Smooth muscle cell (in vitro differentiated cells): ENCODE measurements at regions not wholly inside any gene's neighbourhood (a gene's known extent, or its start where the extent isn't known, plus 50 kb on each side); places are given as distances from the start of the nearest gene placed in this dataset.

Experiments used
- DNase-seq: peaks from one replicate; lab custom pipeline; 2025; ENCODE audit not compliant: unreplicated experiment; lab: John Stamatoyannopoulos, UW
- H2AFZ ChIP-seq: fragments of 200-600 bp; sonication (generic); 2 replicates; pipeline ENCODE4 v1.6.0; 2016; ENCODE audit warnings: antibody characterized with exemption, low read depth, mild to moderate bottlenecking
- H3F3A ChIP-seq: fragments of 200-600 bp; sonication (generic); 2 replicates; pipeline ENCODE4 v1.6.0; 2017; ENCODE audit warnings: antibody characterized with exemption, low read depth
- H3K27ac ChIP-seq: fragments of 200-600 bp; sonication (generic); 2 replicates; pipeline ENCODE4 v1.5.1; 2016; ENCODE audit warnings: low read depth, mild to moderate bottlenecking
- H3K27me3 ChIP-seq: fragments of 200-600 bp; sonication (generic); 2 replicates; pipeline ENCODE4 v1.6.1; 2016; ENCODE audit warnings: low read depth, mild to moderate bottlenecking
- H3K36me3 ChIP-seq: fragments of 200-600 bp; sonication (generic); 2 replicates; pipeline ENCODE4 v1.5.1; 2016; ENCODE audit warnings: low read depth
- H3K4me1 ChIP-seq: fragments of 200-600 bp; sonication (generic); 2 replicates; pipeline ENCODE4 v1.5.1; 2016; ENCODE audit warnings: low read depth
- H3K4me2 ChIP-seq: fragments of 200-600 bp; sonication (generic); 2 replicates; pipeline ENCODE4 v1.6.0; 2016; ENCODE audit warnings: mild to moderate bottlenecking
- H3K4me3 ChIP-seq: fragments of 200-600 bp; sonication (generic); 2 replicates; pipeline ENCODE4 v1.5.1; 2016; ENCODE audit warnings: mild to moderate bottlenecking
- H3K79me2 ChIP-seq: fragments of 200-600 bp; sonication (generic); 2 replicates; pipeline ENCODE4 v1.6.0; 2016; ENCODE audit warnings: low read depth, mild to moderate bottlenecking
- H3K9ac ChIP-seq: fragments of 200-600 bp; sonication (generic); 2 replicates; pipeline ENCODE4 v1.6.0; 2016; ENCODE audit warnings: low read depth
- H3K9me3 ChIP-seq: fragments of 200-600 bp; sonication (generic); replicated peaks from 2 replicates; pipeline ENCODE4 v1.5.1; 2016; ENCODE audit warnings: low read depth
- H4K20me1 ChIP-seq: fragments of 200-600 bp; sonication (generic); 2 replicates; pipeline ENCODE4 v1.6.0; 2016; ENCODE audit warnings: low read depth
- WGBS: methylation state at CpG from one replicate; pipeline ENCODE4 v1.1.7; 2016; ENCODE audit warnings: low lambda C conversion rate; 5-methylcytosine and 5-hydroxymethylcytosine counted together
- TF ChIP-seq, protein P1 (sequence below): fragments of 200-600 bp; sonication (generic); IDR thresholded peaks from 2 replicates; pipeline ENCODE4 v1.5.1; 2017; ENCODE audit warnings: borderline replicate concordance, mild to moderate bottlenecking, antibody characterized with exemption; ENCODE audit not compliant: insufficient read depth, poor library complexity, severe bottlenecking

DNA sequence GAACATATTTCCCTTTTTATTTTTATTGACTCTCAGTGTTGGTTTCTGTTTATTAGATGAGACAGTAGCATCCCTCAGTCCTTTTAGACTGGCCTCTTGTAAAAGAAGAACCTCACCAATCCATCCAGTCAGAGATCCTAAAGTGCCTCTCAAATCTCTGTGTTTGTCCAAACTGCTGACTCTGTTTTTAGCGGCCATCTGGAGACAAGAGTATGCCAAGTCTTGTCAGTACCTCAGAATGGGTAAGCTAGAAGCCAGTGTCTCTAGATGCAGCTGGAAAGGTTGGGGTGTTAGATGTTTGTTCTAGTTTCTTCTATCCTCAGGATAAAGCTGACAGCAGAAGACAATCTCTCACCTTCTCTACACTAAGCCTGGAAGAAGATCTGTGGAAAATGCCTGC is 537.7 kb upstream of the ZNF385D start:
- no peak overlapping the region for H2AFZ ChIP-seq
- H3K27ac ChIP-seq: no peak overlapping the region
- H3K4me2 ChIP-seq: no peak overlapping the region
- H3K9ac ChIP-seq: no peak overlapping the region
- 55% methylated on average over 1 of the region's 1 CpG for WGBS
- no peaks in the 10 kb centered on the region for H3F3A ChIP-seq
- no peaks in the 10 kb centered on the region for H3K36me3 ChIP-seq
- H3K27me3 ChIP-seq: no peaks in the 10 kb centered on the region
- H4K20me1 ChIP-seq: no peaks in the 10 kb centered on the region
- H3K79me2 ChIP-seq: no peaks in the 10 kb centered on the region
- no peaks in the 10 kb centered on the region for H3K4me1 ChIP-seq
- no peak overlapping the region for H3K4me3 ChIP-seq
- no peaks in the 10 kb centered on the region for H3K9me3 ChIP-seq
- TF ChIP-seq, protein P1, sequence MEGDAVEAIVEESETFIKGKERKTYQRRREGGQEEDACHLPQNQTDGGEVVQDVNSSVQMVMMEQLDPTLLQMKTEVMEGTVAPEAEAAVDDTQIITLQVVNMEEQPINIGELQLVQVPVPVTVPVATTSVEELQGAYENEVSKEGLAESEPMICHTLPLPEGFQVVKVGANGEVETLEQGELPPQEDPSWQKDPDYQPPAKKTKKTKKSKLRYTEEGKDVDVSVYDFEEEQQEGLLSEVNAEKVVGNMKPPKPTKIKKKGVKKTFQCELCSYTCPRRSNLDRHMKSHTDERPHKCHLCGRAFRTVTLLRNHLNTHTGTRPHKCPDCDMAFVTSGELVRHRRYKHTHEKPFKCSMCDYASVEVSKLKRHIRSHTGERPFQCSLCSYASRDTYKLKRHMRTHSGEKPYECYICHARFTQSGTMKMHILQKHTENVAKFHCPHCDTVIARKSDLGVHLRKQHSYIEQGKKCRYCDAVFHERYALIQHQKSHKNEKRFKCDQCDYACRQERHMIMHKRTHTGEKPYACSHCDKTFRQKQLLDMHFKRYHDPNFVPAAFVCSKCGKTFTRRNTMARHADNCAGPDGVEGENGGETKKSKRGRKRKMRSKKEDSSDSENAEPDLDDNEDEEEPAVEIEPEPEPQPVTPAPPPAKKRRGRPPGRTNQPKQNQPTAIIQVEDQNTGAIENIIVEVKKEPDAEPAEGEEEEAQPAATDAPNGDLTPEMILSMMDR: no peak
- DNase-seq: no peak

GRCh38 chr3:22292681-22293080 is 541.7 kb upstream of the ZNF385D start:
- Histone ChIP-seq H3K9me3 (no peaks in the 10 kb centered on the region), H3K27me3 (no peaks in the 10 kb centered on the region), H3K36me3 (no peaks in the 10 kb centered on the region), H3F3A (no peaks in the 10 kb centered on the region), H3K27ac (no peak overlapping the region), H4K20me1 (no peaks in the 10 kb centered on the region), H3K4me2 (no peak overlapping the region), H3K4me1 (no peaks in the 10 kb centered on the region), H3K9ac (no peak overlapping the region), H3K79me2 (no peaks in the 10 kb centered on the region), H3K4me3 (no peak overlapping the region), H2AFZ (no peak overlapping the region)
- DNase-seq: no peak
- TF ChIP-seq, protein P1: no peak

GRCh38 chr3:22296601-22297000 is 545.6 kb upstream of the ZNF385D start:
- TF ChIP-seq, protein P1: no peak
- H3K4me2 ChIP-seq: no peak overlapping the region
- no peaks in the 10 kb centered on the region for H3K27me3 ChIP-seq
- H3F3A ChIP-seq: no peaks in the 10 kb centered on the region
- no peaks in the 10 kb centered on the region for H3K9me3 ChIP-seq
- no peaks in the 10 kb centered on the region for H3K4me1 ChIP-seq
- no peaks in the 10 kb centered on the region for H3K36me3 ChIP-seq
- no peaks in the 10 kb centered on the region for H3K79me2 ChIP-seq
- no peak for DNase-seq
- H3K27ac ChIP-seq: no peak overlapping the region
- H3K9ac ChIP-seq: no peak overlapping the region
- no peaks in the 10 kb centered on the region for H4K20me1 ChIP-seq
- no peak overlapping the region for H3K4me3 ChIP-seq
- no peak overlapping the region for H2AFZ ChIP-seq

DNA sequence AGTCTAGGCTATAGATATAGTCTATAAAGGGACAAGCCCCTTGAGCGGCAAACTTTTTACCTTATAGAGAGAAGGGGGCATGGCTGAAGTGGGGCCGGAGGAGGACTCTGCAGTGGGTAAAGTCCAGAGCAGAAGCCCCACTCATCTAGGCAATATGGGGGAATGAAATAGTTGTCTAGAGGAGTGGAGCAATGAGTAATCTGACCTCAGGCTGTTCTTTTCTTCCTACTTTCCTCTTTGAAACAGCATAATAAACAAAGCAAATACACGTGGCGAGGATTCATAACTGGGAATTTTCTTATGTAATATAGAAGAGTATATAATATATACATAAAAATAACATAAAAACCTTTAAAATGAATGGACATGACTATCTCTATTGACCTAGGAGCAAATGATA is 546.4 kb upstream of the ZNF385D start:
- H2AFZ ChIP-seq: no peak overlapping the region
- no peaks in the 10 kb centered on the region for H3K27me3 ChIP-seq
- no peaks in the 10 kb centered on the region for H3K36me3 ChIP-seq
- 82% methylated on average over 4 of the region's 4 CpGs for WGBS
- H3K4me3 ChIP-seq: no peak overlapping the region
- H3K4me1 ChIP-seq: no peaks in the 10 kb centered on the region
- no peak overlapping the region for H3K9ac ChIP-seq
- no peak overlapping the region for H3K4me2 ChIP-seq
- H3K9me3 ChIP-seq: no peaks in the 10 kb centered on the region
- no peaks in the 10 kb centered on the region for H3F3A ChIP-seq
- no peaks in the 10 kb centered on the region for H3K79me2 ChIP-seq
- TF ChIP-seq, protein P1: no peak
- DNase-seq: no peak
- H3K27ac ChIP-seq: no peak overlapping the region
- H4K20me1 ChIP-seq: no peaks in the 10 kb centered on the region
